Erythroblast (primary cell): ENCODE measurements at regions not wholly inside any gene's neighbourhood (a gene's known extent, or its start where the extent isn't known, plus 50 kb on each side); places are given as distances from the start of the nearest gene placed in this dataset.

Experiments
- GATA1 ChIP-seq: IDR thresholded peaks from 2 replicates; pipeline ENCODE4 v1.6.1; 2011; ENCODE audit warnings: low read depth, mild to moderate bottlenecking, control low read depth, low read length, moderate library complexity
- POLR2A ChIP-seq: IDR thresholded peaks from 2 replicates; pipeline ENCODE4 v1.6.1; 2011; ENCODE audit warnings: mild to moderate bottlenecking, low read length

- TF ChIP-seq POLR2A: no peak
- no peak for TF ChIP-seq GATA1
These were observed 92.4 kb downstream of the FSCB start for GRCh38 chr14:44414646-44415045.
